ENCODE measurements at regions not wholly inside any gene's neighbourhood (a gene's known extent, or its start where the extent isn't known, plus 50 kb on each side); places are given as distances from the start of the nearest gene placed in this dataset.
A peak's percentile ranks its signal among the peaks of the same experiment; 100 is the strongest.
"Not testable (repeated sequence)": the region's sequence is repeated elsewhere in the genome, so short reads cannot be mapped to it uniquely, and the experiment has no call there.

DNA sequence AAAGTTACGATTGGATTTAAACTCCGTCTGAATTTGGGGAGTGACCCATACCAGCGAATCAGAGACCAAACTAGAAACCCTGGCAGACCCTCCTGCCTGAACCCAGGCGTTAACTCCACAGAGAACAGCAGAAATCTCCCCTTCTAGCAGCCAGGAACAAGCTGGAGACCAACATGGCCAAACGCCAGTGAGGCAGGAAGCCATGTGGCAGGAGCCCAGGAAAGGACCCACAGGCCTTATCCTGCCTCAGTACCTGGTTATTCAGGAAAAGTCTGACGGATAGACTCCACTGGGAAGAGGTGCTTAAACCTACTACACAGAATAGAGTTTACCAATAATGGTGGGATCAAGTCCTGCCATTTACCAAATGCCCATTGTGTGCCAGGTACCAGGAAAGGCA lies 106.6 kb downstream of the TRIM69 start:
- not testable (repeated sequence) for H3K9me3 ChIP-seq (ENCODE audit: control insufficient read depth in 2 of 2, insufficient read depth in 1 of 2, low read depth in 1 of 2, low read length in 1 of 2); H3K4me3 ChIP-seq (ENCODE audit: low read depth in 1 of 3, low read length in 3 of 3); H3K27ac ChIP-seq (ENCODE audit: low read depth in 1 of 3, low read length in 2 of 3); H3K27me3 ChIP-seq (ENCODE audit: control insufficient read depth in 3 of 3, insufficient read depth in 3 of 3, low read length in 3 of 3); H3K36me3 ChIP-seq (ENCODE audit: control insufficient read depth in 3 of 3, insufficient read depth in 2 of 3, low read depth in 1 of 3, low read length in 3 of 3); FAIRE-seq; DNase-seq; H3K4me1 ChIP-seq (ENCODE audit: control insufficient read depth in 3 of 3, insufficient read depth in 2 of 3, low read depth in 1 of 3, low read length in 2 of 3)
- WGBS, 3 donors = 85 to 94% (median 85%) methylated on average over 6 of the region's 6 CpGs

DNA sequence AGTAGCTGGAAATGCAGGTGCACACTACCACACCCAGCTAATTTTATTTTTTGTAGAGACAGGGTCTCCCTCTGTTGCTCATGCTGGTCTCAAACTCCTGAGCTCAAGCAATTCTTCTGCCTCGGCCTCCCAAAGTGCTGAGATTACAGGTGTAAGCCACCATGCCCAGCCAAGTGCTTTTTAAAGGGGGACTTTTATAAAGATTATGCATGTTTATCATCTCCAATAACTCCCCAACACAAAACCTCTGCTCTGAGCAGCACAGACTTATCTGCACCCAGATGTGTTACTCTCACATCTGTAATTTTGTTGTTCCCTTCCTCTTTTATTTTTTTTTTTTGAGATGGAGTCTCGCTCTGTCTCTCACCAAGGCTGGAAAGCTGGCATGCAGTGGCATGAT lies 108.6 kb downstream of the TRIM69 start:
- WGBS, 3 donors = 83 to 97% (median 91%) methylated on average over 2 of the region's 2 CpGs
- H3K36me3 ChIP-seq (ENCODE audit: control insufficient read depth in 3 of 3, insufficient read depth in 2 of 3, low read depth in 1 of 3, low read length in 3 of 3); FAIRE-seq: not testable (repeated sequence)

DNA sequence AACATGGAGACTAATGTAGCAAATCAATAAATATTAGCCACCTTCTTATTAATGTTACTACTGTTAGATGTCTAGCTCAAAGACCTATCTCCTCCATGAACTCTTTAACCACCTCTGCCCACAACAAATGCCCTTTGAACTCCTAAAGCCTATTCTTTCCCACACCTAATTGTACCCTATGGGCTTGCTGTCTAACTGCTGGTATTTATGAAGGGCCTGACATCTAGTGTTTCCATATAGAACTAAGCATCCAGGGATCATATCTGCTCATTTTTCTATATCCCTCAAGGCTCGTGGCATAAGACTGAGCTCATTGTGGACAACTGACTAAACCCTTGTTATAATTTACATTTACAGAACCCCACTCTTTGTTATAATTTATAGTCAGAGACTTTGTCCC lies 109.8 kb downstream of the TRIM69 start:
- 17 to 52% (median 38%) methylated on average over 1 of the region's 1 CpG for WGBS, 3 donors
- not testable (repeated sequence) for H3K4me1 ChIP-seq (ENCODE audit: control insufficient read depth in 3 of 3, insufficient read depth in 2 of 3, low read depth in 1 of 3, low read length in 2 of 3); FAIRE-seq; DNase-seq; H3K36me3 ChIP-seq (ENCODE audit: control insufficient read depth in 3 of 3, insufficient read depth in 2 of 3, low read depth in 1 of 3, low read length in 3 of 3); H3K27ac ChIP-seq (ENCODE audit: low read depth in 1 of 3, low read length in 2 of 3); H3K9me3 ChIP-seq (ENCODE audit: control insufficient read depth in 2 of 2, insufficient read depth in 1 of 2, low read depth in 1 of 2, low read length in 1 of 2); H3K27me3 ChIP-seq (ENCODE audit: control insufficient read depth in 3 of 3, insufficient read depth in 3 of 3, low read length in 3 of 3); H3K4me3 ChIP-seq (ENCODE audit: low read depth in 1 of 3, low read length in 3 of 3)

More for the DNA sequence above, 108.6 kb downstream of the TRIM69 start:
- not testable (repeated sequence) for H3K4me3 ChIP-seq (ENCODE audit: low read depth in 1 of 3, low read length in 3 of 3); DNase-seq; H3K27me3 ChIP-seq (ENCODE audit: control insufficient read depth in 3 of 3, insufficient read depth in 3 of 3, low read length in 3 of 3); H3K27ac ChIP-seq (ENCODE audit: low read depth in 1 of 3, low read length in 2 of 3); H3K4me1 ChIP-seq (ENCODE audit: control insufficient read depth in 3 of 3, insufficient read depth in 2 of 3, low read depth in 1 of 3, low read length in 2 of 3); H3K9me3 ChIP-seq (ENCODE audit: control insufficient read depth in 2 of 2, insufficient read depth in 1 of 2, low read depth in 1 of 2, low read length in 1 of 2)

DNA sequence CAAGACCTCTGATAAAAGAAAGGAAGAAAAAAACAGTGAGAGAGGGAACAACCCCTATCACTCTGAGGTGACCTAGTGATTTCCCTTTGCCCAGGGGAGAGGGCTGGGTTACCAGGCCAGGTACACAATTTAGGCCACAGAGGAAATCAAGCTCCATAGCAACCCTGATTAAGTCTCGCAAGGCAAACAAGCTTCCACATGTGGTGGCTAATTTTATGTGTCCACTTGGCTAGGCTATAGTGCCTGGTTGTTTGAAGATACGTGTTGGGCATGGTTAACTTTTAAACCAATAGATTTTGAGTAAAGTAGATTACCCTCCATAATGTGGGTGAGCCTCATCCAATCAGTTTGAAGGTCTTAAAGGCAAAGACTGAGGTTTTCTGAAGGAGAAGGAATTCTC lies 108.9 kb upstream of the TERB2 start:
- not testable (repeated sequence) for H3K9me3 ChIP-seq (ENCODE audit: control insufficient read depth in 2 of 2, insufficient read depth in 1 of 2, low read depth in 1 of 2, low read length in 1 of 2); FAIRE-seq; H3K36me3 ChIP-seq (ENCODE audit: control insufficient read depth in 3 of 3, insufficient read depth in 2 of 3, low read depth in 1 of 3, low read length in 3 of 3); H3K4me3 ChIP-seq (ENCODE audit: low read depth in 1 of 3, low read length in 3 of 3); H3K27ac ChIP-seq (ENCODE audit: low read depth in 1 of 3, low read length in 2 of 3); DNase-seq; H3K27me3 ChIP-seq (ENCODE audit: control insufficient read depth in 3 of 3, insufficient read depth in 3 of 3, low read length in 3 of 3); H3K4me1 ChIP-seq (ENCODE audit: control insufficient read depth in 3 of 3, insufficient read depth in 2 of 3, low read depth in 1 of 3, low read length in 2 of 3)
- 79 to 100% (median 82%) methylated on average over 1 to 2 of the region's 2 CpGs for WGBS, 3 donors

DNA sequence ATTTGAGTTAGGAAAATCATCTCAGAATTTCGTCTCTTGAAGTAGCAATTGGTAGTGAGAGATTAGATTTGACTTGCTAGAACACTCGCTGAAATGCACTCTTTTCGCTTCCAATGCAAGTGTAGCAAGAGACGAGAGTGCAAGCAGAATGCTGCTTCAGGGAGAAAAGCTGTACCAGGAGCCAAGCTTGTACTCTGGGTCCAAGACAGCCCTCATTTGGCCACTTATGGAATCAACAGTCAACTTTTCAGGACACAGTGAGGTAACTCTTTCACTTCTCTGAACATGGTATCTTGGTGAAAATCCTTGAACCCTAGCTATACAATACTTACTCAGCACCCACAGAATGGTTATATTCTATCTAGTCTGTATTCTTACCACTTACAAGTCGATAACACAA lies 107.6 kb upstream of the TERB2 start:
- H3K9me3 ChIP-seq (ENCODE audit: control insufficient read depth in 2 of 2, insufficient read depth in 1 of 2, low read depth in 1 of 2, low read length in 1 of 2); H3K4me1 ChIP-seq (ENCODE audit: control insufficient read depth in 3 of 3, insufficient read depth in 2 of 3, low read depth in 1 of 3, low read length in 2 of 3); H3K27me3 ChIP-seq (ENCODE audit: control insufficient read depth in 3 of 3, insufficient read depth in 3 of 3, low read length in 3 of 3); H3K27ac ChIP-seq (ENCODE audit: low read depth in 1 of 3, low read length in 2 of 3); H3K4me3 ChIP-seq (ENCODE audit: low read depth in 1 of 3, low read length in 3 of 3); FAIRE-seq; H3K36me3 ChIP-seq (ENCODE audit: control insufficient read depth in 3 of 3, insufficient read depth in 2 of 3, low read depth in 1 of 3, low read length in 3 of 3): not testable (repeated sequence)
- WGBS, 3 donors = 60 to 77% (median 73%) methylated on average over 5 of the region's 5 CpGs
- DNase-seq = peak in 1 of 2 donors; percentile 27

DNA sequence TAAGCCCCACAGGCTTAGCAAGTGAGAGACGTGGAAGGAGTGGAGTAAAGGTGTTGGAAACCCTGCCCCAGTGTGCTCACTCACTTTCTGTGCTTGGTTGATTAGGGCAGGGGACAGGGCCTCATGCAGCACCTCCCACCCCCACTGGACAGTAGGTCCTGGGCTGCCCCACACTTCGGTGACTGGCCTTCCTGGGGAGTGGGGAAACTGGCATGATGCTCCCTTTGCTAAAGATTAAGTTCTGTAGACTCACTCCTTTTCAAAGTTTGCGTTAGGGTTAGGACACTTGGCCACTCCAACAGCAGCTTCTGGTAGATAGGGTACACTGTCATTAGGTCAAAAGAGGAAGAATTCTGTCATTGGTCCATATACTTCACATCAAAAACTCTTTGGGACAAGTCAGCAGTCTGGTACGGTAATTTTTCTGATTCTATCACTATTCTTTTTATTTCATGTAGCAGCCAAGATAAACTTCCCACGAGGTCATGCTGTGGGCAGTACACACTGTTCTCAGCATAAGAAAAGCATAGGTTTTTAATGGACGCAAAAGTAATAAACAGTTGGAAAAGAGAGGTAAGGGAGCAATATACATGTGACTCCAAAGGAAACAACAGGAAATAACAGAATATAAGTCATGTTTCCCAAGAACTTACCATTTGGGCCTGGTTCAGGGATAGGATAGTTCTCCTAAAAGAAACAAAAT lies 106.6 kb upstream of the TERB2 start:
- not testable (repeated sequence) for H3K9me3 ChIP-seq (ENCODE audit: control insufficient read depth in 2 of 2, insufficient read depth in 1 of 2, low read depth in 1 of 2, low read length in 1 of 2); H3K4me3 ChIP-seq (ENCODE audit: low read depth in 1 of 3, low read length in 3 of 3); H3K27me3 ChIP-seq (ENCODE audit: control insufficient read depth in 3 of 3, insufficient read depth in 3 of 3, low read length in 3 of 3); FAIRE-seq; H3K4me1 ChIP-seq (ENCODE audit: control insufficient read depth in 3 of 3, insufficient read depth in 2 of 3, low read depth in 1 of 3, low read length in 2 of 3); DNase-seq; H3K36me3 ChIP-seq (ENCODE audit: control insufficient read depth in 3 of 3, insufficient read depth in 2 of 3, low read depth in 1 of 3, low read length in 3 of 3); H3K27ac ChIP-seq (ENCODE audit: low read depth in 1 of 3, low read length in 2 of 3)
- WGBS, 3 donors = 72 to 79% (median 78%) methylated on average over 6 of the region's 6 CpGs

DNA sequence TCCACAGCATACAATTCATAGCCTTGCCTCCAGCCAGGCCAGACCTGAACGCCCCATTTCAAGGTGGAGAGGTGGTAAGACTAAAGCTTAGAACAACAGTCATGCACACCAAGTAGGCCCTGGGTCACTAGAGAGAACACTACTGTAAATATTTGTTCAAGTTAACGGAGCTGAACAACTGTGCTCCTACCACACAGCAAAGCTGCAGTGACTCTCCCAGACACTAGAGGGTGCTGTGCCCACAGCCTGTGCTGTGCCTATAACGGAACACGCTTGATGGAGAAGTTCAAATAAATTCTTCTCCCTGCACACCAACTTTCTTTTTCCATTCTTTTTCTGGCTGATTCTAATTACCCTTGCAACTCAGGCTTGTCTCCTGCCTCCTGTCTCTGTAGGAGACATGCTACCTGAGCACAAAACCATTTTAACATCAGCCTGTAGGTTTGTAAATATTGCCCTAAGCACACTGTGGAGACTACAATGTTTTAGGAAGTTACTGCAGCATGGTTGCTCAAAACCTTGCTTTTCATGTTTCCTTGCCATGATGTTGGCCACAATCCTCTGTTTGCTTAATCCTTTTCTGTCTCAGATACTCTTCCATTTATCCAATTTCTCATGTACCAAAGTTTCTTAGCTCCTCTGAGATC lies 103.1 kb upstream of the TERB2 start:
- H3K4me1 ChIP-seq (ENCODE audit: control insufficient read depth in 3 of 3, insufficient read depth in 2 of 3, low read depth in 1 of 3, low read length in 2 of 3); H3K27me3 ChIP-seq (ENCODE audit: control insufficient read depth in 3 of 3, insufficient read depth in 3 of 3, low read length in 3 of 3); H3K4me3 ChIP-seq (ENCODE audit: low read depth in 1 of 3, low read length in 3 of 3); FAIRE-seq; H3K27ac ChIP-seq (ENCODE audit: low read depth in 1 of 3, low read length in 2 of 3); H3K36me3 ChIP-seq (ENCODE audit: control insufficient read depth in 3 of 3, insufficient read depth in 2 of 3, low read depth in 1 of 3, low read length in 3 of 3); H3K9me3 ChIP-seq (ENCODE audit: control insufficient read depth in 2 of 2, insufficient read depth in 1 of 2, low read depth in 1 of 2, low read length in 1 of 2): not testable (repeated sequence)
- 19 to 24% (median 19%) methylated on average over 4 of the region's 4 CpGs for WGBS, 3 donors
- peak; percentile 56 to 62 for DNase-seq

DNA sequence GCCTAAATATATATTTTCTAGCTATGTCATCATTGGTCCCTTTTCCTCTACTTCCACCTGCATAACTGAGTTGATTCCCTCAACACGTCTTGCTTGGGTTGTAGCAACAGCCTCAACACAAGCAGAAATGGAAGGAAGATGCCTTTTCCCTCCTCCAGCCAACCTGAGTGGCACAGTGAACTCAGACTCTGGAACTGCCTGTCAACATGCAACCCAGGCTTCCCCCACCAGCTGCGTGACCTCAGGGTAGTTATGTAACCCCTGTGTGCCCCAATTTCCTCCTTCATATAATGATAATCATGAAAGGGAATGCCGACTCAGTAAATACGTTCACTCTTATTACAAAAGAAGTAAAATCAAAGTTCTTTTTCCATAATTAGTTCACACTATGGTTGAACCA lies 101.8 kb upstream of the TERB2 start:
- H3K27ac ChIP-seq (ENCODE audit: low read depth in 1 of 3, low read length in 2 of 3) = not testable (repeated sequence)

DNA sequence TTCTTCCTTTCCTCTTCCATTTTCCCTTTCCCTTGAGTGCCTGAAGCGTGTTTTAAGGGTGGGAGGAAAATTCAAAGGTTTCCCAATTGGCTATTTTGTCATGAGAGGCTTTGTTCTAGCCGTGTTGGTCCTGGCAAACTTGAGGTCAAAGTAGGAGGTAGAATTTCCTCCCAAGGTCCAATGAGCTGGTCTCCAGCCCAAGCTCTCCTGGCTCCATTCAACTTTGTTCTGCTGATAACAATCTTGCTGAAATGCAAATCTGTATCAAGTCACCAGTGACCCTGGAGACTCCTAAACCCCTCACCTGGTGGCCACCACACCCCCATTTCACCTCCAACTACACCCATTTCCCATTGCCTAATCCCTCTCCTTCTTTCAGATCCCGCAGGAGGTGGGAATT lies 100.2 kb upstream of the TERB2 start:
- not testable (repeated sequence) for FAIRE-seq

More for the DNA sequence above, 101.8 kb upstream of the TERB2 start:
- not testable (repeated sequence) for H3K27me3 ChIP-seq (ENCODE audit: control insufficient read depth in 3 of 3, insufficient read depth in 3 of 3, low read length in 3 of 3); FAIRE-seq; H3K36me3 ChIP-seq (ENCODE audit: control insufficient read depth in 3 of 3, insufficient read depth in 2 of 3, low read depth in 1 of 3, low read length in 3 of 3); H3K4me1 ChIP-seq (ENCODE audit: control insufficient read depth in 3 of 3, insufficient read depth in 2 of 3, low read depth in 1 of 3, low read length in 2 of 3); H3K4me3 ChIP-seq (ENCODE audit: low read depth in 1 of 3, low read length in 3 of 3); DNase-seq; H3K9me3 ChIP-seq (ENCODE audit: control insufficient read depth in 2 of 2, insufficient read depth in 1 of 2, low read depth in 1 of 2, low read length in 1 of 2)
- WGBS, 3 donors = 6 to 51% (median 28%) methylated on average over 4 of the region's 4 CpGs

More for the DNA sequence above, 100.2 kb upstream of the TERB2 start:
- DNase-seq; H3K36me3 ChIP-seq (ENCODE audit: control insufficient read depth in 3 of 3, insufficient read depth in 2 of 3, low read depth in 1 of 3, low read length in 3 of 3); H3K4me1 ChIP-seq (ENCODE audit: control insufficient read depth in 3 of 3, insufficient read depth in 2 of 3, low read depth in 1 of 3, low read length in 2 of 3); H3K9me3 ChIP-seq (ENCODE audit: control insufficient read depth in 2 of 2, insufficient read depth in 1 of 2, low read depth in 1 of 2, low read length in 1 of 2); H3K27me3 ChIP-seq (ENCODE audit: control insufficient read depth in 3 of 3, insufficient read depth in 3 of 3, low read length in 3 of 3); H3K4me3 ChIP-seq (ENCODE audit: low read depth in 1 of 3, low read length in 3 of 3); H3K27ac ChIP-seq (ENCODE audit: low read depth in 1 of 3, low read length in 2 of 3): not testable (repeated sequence)
- 65 to 80% (median 77%) methylated on average over 2 of the region's 3 CpGs for WGBS, 3 donors
